Left renal cortex interstitium (tissue), 4 donors: ENCODE measurements at regions not wholly inside any gene's neighbourhood (a gene's known extent, or its start where the extent isn't known, plus 50 kb on each side); places are given as distances from the start of the nearest gene placed in this dataset.

Source experiments
- DNase-seq, 4 donors: peaks; one replicate each; pipeline ENCODE4 v3.0.0-alpha.2; 2013; ENCODE audit warnings: low read depth in 4 of 4, low spot score in 2 of 4, missing footprints in 1 of 4

DNA sequence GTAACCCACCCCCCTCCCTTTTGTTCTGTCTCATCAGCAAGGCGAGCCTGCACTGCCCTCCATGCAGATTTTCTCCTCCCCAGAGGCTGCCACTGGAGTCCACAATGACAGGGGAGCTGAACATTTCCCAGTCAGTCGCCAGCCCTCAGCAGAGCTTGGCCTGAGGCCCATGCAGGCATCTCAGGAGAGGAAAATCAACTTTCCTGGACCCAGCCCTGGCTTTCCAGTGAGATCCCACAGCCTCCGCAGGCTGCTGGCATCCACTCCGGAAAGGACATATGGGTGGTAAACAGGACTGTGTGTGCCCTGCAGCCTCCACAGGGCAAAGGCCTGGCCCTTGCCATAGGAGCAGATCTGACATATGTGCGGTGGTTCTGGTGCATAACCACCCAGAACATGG lies 253.8 kb downstream of the TNS1 start:
- DNase-seq: no peak

DNA sequence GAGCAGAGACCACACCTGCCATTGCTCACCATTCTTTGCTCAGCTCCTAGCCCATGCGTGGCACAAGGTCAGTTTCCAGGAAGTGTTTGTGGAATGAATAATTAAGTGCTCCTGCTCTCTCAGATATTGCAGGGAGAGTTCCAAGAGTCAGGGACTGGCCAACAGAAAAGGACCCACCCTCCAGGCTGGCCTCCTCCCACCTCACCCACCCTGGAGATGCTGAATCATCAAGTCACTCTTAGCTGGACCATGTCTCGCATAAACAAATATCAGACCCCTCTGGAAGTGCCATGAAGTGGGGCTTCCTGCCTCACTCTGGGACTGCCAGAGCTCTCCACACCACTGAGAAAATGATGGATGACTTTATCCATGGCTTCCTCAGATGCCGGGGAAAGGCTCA lies 256.0 kb downstream of the TNS1 start:
- no peak for DNase-seq

DNA sequence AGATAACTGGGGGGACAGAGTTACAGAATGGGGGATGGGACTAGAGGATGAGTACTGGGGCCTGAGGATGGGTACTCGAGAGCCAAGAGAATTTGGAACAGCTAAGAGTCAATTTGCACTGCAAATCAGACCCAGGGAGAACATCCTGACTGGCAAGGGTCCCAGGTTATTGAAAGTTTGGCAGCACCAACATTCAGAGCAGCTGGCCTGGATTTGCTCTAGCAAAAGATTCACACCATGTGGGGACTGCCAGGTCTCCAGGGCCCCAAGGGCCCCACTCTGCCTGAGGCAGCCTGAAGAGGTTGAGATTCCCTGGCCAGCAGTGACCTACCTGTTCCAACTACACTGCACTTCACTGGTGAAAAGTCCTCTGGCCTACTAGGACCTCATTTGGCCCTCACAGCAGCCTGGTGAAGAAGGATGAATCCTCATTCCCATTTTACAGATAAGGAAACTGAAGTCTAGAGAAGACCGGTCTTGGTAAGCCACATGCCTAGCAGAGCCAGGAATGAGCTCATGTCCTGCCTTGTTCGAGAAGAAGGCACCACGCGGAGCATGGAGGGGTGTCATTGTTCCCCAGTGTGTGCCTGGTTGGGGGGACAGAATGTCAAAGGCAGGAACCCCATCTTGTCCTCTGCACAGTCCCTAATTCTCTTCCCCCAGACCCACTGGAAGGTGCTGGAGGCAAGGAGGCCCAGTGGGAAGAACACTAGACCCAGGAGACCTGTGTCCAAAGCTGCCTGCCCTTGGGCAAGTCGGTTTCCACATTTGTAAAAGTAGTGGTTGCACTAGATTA lies 258.6 kb downstream of the TNS1 start:
- no peak for DNase-seq

GRCh38 chr2:217743407-217743806 lies 259.4 kb downstream of the TNS1 start:
- DNase-seq: no peak

DNA sequence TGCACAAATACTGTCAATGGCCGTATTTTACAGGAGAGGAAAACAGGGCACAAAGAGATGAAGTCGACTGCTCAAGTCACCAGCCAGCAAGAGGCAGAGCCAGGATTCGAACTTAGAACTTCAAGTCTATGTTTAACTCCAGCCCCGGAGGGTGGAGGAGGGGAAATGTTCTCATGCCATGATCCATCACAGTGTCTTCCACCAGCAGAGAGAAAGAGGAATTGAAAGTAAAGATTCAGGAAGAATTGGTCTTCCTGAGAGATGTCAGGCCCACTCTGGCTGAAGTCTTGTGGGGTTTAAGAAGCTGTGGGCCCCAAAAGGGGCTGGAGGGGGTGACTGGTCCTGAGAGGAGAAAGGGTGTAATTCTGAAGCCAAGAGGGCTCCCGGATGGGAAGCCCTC lies 260.0 kb downstream of the TNS1 start:
- DNase-seq: no peak

- DNase-seq: no peak
These were observed 260.5 kb downstream of the TNS1 start for GRCh38 chr2:217742276-217742675.

GRCh38 chr2:217741381-217741955 lies 261.3 kb downstream of the TNS1 start:
- DNase-seq: no peak

GRCh38 chr2:217740756-217741155 lies 262.0 kb downstream of the TNS1 start:
- DNase-seq: no peak

DNA sequence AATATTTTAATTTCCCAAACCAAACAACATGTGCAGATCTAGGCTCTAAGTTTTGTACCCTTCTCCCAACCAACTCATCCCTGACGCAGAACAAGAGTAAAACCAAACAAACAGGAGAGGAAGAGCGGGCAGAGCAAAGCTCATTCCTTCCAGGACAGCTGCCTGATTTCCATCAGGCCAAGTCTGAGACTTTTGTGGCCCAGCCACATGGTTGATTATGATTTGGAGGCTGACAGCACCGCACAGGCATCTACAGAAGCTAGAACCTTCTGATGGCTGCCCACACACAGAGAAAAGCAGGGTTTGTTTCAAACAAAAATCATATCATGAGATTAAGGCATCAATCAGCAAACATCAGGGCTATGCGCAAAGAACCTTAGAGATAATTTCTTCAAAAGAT lies 262.6 kb downstream of the TNS1 start:
- DNase-seq: no peak

DNA sequence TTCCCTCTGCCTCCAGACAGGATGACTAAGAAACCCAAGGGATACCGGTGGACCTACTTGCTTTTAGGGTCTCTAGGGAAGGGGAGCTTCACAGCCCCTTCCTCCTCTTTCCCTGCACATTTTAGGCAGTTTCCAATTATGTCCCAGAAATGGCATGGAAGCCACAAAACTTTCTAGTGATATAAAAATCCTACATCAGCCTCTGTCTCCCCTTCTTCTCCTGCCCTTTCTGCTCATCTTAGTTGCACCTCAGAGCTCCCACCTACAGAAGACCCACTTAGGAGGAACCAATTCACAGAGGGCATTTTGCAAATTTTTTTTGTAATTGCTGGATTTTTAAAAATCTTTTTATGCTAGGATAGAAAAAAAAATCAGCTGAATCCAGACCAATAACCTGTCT lies 263.1 kb downstream of the TNS1 start:
- no peak for DNase-seq

DNA sequence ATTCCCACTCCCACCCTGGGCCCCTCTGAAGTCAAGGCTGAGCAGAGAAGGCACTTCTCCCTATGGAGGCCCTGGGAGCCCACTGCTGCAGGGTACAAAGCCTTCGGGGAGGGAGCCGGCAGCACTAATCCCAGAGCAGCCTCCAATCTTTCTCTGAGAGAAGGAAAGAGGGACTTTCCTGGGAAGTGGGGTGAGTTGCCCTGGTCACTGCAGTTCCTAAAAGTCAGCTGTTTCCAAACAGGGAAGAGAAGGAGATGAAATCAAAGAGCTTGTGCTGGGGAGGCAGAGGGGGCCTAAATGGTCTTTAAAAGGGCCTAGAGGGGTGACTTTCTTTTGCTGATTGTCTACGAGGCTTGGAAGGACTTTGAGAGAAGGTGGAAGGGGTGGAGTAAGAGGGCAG lies 264.7 kb downstream of the TNS1 start:
- no peak for DNase-seq

GRCh38 chr2:217736776-217737550 lies 265.8 kb downstream of the TNS1 start:
- no peak for DNase-seq

GRCh38 chr2:217735899-217736298 lies 266.9 kb downstream of the TNS1 start:
- no peak for DNase-seq

DNA sequence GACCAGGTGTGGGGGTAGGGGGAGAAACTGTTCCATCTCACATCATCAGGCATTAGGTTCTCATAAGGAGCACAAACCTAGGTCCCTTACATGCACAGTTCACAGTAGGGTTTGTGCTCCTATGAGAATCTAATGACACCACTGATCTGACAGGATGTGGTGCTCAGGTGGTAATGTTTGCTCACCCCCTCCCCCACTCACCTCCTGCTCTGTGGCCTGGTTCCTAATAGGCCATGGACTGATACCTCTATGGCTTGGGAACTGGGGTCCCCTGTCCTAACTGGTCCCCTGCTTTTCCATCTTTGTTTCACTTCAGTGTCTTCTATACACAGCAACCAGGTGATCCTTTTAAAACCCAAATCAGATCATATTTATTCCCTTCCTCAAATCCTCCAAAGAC lies 267.8 kb downstream of the TNS1 start:
- no peak for DNase-seq

GRCh38 chr2:217733461-217733860 lies 269.3 kb downstream of the TNS1 start:
- DNase-seq: no peak

DNA sequence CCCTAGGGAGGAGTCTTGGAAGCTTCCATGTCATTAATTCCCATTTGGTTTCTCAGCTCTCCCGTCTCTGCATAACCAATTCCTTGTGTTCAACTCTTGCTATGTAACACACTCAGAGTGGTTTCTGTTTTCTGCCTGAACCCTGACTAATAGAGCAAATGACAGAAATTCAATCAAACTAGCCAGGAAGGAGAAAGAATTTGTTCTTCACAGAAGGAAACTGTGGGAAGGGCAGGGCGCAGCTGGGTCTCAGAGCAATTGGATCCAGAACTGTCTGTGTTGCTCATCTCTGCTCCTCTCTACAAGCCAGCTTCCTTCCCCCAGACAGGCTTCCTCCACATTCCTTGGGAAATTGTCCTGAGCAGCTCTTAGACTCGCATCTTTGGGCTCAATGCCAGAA lies 269.8 kb downstream of the TNS1 start:
- DNase-seq: no peak

- DNase-seq: no peak
These were observed 271.0 kb downstream of the TNS1 start for GRCh38 chr2:217731805-217732204.

DNA sequence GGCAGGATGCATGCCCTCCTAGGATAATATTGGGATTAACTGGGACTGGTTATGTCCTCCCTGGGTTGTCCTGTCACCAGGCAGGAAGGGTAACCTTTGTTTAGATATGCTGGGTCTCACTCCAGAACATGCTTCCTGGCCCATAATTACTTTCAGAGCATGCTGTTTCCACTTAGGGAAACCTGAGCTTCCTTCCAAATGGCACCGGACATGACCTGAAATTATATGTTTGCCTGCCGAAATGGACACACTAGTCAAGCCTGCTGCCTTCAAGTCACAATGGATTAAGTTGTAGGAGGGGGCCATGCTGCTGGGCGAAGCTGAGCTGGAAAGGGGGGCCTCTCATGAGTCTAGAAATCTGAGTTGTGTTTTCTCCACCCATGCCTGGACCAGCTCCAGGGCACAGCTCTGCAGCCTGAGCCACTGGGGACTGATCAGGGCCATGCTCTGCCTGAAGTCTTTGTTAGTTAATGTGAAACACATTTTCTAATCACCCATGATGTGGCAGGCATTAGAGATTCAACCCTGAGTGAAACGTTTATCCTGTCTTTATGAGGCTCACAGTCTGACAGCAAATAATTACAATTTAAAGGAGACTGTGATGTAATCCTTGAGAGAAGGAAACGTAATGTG lies 273.3 kb downstream of the TNS1 start:
- no peak for DNase-seq

DNA sequence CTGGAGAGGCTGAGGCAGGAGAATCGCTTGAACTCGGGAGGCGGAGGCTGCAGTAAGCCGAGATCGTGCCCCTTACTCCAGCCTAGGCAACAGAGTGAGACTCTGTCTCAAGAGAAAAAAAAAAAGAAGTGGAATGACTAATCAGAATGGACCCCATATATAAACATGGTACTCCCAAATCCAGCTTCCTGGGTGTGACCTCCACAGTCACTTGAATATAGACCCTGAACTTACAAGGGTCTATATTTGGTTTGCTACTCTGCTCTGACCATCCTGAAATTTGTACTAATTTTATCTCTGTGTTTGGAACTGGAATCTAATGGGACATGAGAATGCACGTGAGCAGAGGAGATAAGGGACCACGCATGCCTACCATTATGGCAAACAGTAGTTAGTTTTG lies 275.0 kb downstream of the TNS1 start:
- no peak for DNase-seq

DNA sequence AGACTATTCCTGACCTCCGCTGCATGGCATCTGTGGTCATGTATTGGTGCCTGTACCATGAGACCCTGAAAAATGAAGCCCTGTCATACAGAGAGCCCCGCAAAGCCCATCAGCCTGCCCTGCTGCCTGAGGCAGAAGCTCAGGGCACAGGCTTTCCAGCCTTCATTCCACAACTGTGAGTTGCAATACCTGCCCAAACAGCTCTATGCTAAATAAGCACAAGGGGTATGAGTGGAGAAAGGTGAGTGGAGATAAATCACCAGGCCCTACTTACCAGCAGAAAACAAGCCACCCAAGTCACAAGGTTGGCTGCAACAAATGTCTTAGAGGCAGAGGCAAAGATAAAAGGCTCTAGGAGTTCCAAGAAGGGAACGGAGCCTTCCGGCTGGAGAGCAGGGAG lies 277.4 kb downstream of the TNS1 start:
- no peak for DNase-seq

DNA sequence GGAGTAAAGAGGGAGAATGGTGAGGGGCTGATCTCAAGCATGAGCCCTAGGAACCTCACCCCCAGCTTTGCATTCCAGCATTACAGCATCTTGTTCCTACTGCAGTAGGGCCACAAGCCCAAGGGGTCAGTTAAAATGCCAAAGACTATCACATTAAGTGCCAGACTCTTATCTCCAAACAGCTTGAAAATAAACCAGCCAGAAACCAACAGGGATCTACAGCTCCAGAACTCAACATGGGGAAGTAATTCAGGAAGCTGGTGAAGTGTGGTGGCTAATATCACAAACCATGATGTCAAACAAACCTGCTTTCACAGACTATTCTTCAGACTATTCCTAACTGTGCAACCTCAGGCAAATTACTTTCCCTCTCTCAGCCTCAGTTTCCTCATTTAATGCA lies 278.3 kb downstream of the TNS1 start:
- DNase-seq: no peak
